ACC112 (cell line): ENCODE measurements at regions not wholly inside any gene's neighbourhood (a gene's known extent, or its start where the extent isn't known, plus 50 kb on each side); places are given as distances from the start of the nearest gene placed in this dataset.

ENCODE experiments used
- H2AFZ ChIP-seq: fragments of 200-600 bp; sonication (generic); one replicate; pipeline ENCODE4 v1.6.0; 2017; ENCODE audit warnings: antibody characterized with exemption, low read length; ENCODE audit not compliant: unreplicated experiment
- H3K27ac ChIP-seq: fragments of 200-600 bp; sonication (generic); 2 replicates; pipeline ENCODE4 v1.5.1; 2014; ENCODE audit warnings: low read depth, mild to moderate bottlenecking, antibody characterized with exemption, low read length, moderate library complexity
- H3K27me3 ChIP-seq: fragments of 200-600 bp; sonication (generic); 2 replicates; pipeline ENCODE4 v1.6.1; 2014; ENCODE audit warnings: mild to moderate bottlenecking, antibody characterized with exemption, low read length, moderate library complexity, mixed read lengths; ENCODE audit not compliant: insufficient read depth
- H3K36me3 ChIP-seq: fragments of 200-600 bp; sonication (generic); 2 replicates; pipeline ENCODE4 v1.6.1; 2016; ENCODE audit warnings: mild to moderate bottlenecking, antibody characterized with exemption, low read length, moderate library complexity, mixed read lengths; ENCODE audit not compliant: insufficient read depth
- H3K4me1 ChIP-seq: fragments of 200-600 bp; sonication (generic); one replicate; pipeline ENCODE4 v1.6.1; 2016; ENCODE audit warnings: low read length, mixed read lengths; ENCODE audit not compliant: insufficient read depth, unreplicated experiment, control insufficient read depth
- H3K4me3 ChIP-seq: fragments of 200-600 bp; sonication (generic); 2 replicates; pipeline ENCODE4 v1.5.1; 2014; ENCODE audit warnings: mild to moderate bottlenecking, low read depth, low read length
- H3K79me2 ChIP-seq: fragments of 200-600 bp; sonication (generic); one replicate; pipeline ENCODE4 v1.6.0; 2016; ENCODE audit warnings: low read length; ENCODE audit not compliant: control insufficient read depth, unreplicated experiment, insufficient read depth

DNA sequence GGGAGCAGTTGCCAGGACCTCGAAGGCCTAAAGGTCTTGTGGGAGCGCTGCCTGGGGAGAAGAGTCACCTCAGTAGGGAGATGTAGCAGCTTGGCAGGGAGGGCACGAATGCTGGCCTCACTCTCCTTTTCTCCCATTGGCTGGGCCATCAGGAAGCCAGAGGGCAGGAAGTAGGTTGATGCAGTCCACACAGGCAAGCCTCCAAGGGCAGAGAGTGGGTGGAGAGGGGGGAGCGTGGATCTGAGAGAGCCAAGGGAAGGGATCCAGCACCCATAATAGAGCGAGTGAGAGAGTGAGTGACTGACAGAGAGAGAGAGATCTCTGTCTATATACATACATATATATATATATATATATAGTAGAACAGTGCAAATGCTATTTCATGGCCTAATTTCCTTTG, 215.3 kb upstream of the LRFN2 start:
- Histone ChIP-seq H2AFZ (no peak overlapping the region), H3K79me2 (no peaks in the 10 kb centered on the region), H3K4me3 (no peak overlapping the region), H3K27me3 (no peaks in the 10 kb centered on the region), H3K4me1 (no peaks in the 10 kb centered on the region), H3K27ac (no peak overlapping the region), H3K36me3 (no peaks in the 10 kb centered on the region)

DNA sequence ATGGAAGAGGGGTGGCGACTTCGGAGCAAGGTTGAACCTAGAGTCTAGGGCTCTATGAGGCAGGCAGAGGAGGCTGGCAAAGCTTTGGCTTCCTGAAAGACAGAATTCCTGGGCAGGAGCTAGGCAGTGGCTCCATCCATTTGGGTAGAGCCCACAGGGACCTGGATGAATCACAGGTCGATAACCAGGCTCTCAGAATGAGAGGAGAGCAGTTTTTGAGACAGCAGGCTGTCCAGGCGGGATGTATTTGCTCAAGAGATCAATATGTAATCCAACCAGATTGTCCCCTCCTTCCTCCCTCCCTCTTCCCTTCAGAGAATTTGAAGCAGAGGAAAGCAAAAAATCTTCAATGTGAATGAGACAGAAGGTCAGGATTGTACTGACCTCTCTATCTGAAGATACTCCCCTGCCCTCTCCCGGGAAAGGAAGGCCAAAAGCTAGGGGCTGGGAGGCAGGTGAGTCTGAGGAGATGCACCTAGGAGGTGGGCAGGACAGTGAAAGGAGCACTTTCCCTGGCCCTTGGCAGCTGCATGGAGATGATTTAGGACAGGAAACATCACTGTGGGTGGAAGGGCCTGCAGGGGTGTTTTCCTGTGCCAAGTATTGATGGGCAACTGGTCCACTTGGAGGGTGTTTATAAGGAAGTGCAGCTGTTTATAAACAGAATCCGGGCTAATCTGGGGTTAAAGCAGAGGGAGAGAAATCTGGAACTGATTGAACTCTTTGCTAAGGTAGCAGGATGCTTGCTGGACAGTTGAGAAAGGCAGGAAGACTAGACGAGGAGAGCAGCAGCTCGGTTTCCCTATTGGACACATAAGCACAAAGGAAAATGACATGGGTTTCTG, 212.4 kb upstream of the LRFN2 start:
- H3K27ac ChIP-seq = no peak overlapping the region
- no peaks in the 10 kb centered on the region for H3K79me2 ChIP-seq
- H3K36me3 ChIP-seq = no peaks in the 10 kb centered on the region
- no peaks in the 10 kb centered on the region for H3K27me3 ChIP-seq
- no peaks in the 10 kb centered on the region for H3K4me1 ChIP-seq
- no peak overlapping the region for H2AFZ ChIP-seq
- H3K4me3 ChIP-seq = no peak overlapping the region

DNA sequence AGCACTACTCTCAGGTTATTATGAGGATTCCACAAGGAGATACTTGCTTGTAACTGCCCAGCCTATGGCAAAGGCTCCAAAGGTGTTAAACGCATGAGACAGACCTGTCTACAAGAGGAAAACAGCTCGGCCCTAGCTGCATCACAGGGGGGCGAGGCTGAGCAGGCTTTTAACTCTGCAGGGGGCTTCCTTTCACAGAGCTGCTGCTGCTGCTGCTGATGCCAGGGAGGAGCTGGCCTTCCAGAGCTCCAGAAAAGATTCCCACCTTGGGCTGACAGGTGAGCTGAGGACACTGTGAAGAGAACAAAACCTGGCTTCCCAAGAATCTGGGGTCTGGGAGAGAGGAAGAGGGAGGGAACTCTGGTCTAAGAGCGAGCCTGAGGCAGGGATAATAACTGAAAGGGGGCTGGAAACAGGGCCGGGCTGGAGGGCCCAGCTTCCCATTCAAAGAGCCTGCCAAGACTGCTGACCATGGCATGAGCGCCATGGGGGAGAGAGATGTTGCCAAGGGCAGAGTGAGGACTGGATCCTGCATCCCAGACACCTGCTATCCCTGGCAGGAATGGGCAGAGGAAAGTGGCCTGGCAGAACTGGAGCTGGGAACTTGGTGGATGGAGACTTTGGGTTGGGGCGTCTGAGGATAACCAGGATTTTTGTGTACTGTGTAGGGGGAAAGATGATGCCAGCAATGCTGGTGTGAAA, 211.1 kb upstream of the LRFN2 start:
- Histone ChIP-seq H3K4me1 (no peaks in the 10 kb centered on the region), H3K79me2 (no peaks in the 10 kb centered on the region), H3K27ac (no peak overlapping the region), H3K36me3 (no peaks in the 10 kb centered on the region), H2AFZ (no peak overlapping the region), H3K4me3 (no peak overlapping the region), H3K27me3 (no peaks in the 10 kb centered on the region)

DNA sequence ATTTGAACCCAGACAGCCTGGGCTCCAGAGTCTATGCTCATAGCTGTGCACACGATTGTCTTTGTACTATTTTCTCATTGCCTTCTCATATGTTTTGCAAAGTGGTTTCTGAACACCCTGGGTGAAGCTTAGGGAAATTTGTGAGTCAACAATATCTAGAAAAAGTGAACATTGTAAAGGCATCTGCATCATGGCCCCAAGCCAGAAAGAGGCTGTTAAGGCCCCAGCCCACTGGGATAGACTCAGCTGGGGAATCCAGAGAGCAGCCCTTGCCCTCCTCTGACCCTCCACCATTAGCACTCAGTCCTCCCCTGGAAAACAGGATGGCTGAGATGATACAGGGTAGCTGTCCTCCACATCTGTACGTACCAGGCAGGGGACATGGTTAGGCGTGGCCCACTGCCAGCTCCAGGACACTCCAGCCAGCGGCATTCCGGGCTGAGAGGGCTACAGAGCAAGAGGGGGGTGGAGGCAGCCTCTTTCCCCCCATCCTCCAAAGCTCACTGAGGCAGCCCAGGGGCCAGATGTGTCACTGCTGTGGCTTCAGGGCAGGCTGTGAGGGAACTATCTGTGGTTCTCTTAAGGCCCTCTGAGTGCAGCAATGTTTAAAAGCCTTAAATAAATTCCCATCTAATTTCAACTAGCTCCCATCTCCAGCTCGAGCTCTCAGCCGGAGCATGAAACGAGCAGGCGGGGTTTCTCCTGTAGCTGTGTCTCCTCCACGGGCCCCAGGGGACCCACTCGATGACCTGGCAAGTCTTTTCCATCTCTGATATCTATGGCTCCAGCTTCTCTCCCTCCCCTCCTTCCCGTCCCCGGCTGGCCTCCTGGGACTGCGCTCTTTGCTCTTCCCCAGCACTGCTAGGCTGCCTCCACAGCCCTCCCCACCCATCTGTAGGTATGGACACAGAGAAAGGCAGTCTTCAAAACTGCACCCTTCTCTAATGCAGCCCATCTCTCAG, 209.4 kb upstream of the LRFN2 start:
- Histone ChIP-seq H2AFZ (no peak overlapping the region), H3K79me2 (no peaks in the 10 kb centered on the region), H3K27me3 (no peaks in the 10 kb centered on the region; the same call in 1 of the 2 replicates), H3K27ac (no peak overlapping the region), H3K4me1 (no peaks in the 10 kb centered on the region), H3K4me3 (no peak overlapping the region), H3K36me3 (no peaks in the 10 kb centered on the region)

- no peaks in the 10 kb centered on the region for H3K4me1 ChIP-seq
These were observed 207.4 kb upstream of the LRFN2 start for GRCh38 chr6:40794586-40794985.

GRCh38 chr6:40792183-40792582, 205.0 kb upstream of the LRFN2 start:
- H3K4me3 ChIP-seq = no peak overlapping the region
- H3K79me2 ChIP-seq = no peaks in the 10 kb centered on the region
- H3K36me3 ChIP-seq = no peaks in the 10 kb centered on the region
- no peak overlapping the region for H3K27ac ChIP-seq
- no peaks in the 10 kb centered on the region for H3K4me1 ChIP-seq
- H3K27me3 ChIP-seq = no peaks in the 10 kb centered on the region; the same call in 1 of the 2 replicates
- H2AFZ ChIP-seq = no peak overlapping the region

More at GRCh38 chr6:40794586-40794985, 207.4 kb upstream of the LRFN2 start:
- Histone ChIP-seq H3K4me3 (no peak overlapping the region), H3K27ac (no peak overlapping the region), H3K79me2 (no peaks in the 10 kb centered on the region), H3K36me3 (no peaks in the 10 kb centered on the region), H3K27me3 (no peaks in the 10 kb centered on the region; the same call in 1 of the 2 replicates), H2AFZ (no peak overlapping the region)

DNA sequence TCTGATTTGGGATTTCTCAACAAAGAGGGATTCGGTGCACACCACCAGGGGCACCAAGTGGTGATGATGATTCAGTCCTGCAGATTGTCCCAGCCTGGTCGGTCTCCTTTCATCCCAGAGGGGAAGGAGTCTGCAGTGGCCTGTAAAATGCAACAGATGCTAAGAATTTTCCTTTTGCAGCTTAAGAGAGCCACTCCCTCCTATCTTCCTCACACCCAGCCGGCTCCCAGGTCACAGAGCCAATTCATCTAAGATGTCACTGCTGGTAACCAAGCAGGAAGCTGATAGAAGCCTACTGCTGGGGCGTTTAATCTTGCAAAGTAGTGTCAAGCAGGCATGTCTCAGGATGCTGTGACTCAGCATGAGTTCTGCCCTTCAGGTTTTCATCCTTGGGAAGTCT, 203.8 kb upstream of the LRFN2 start:
- Histone ChIP-seq H3K36me3 (no peaks in the 10 kb centered on the region), H2AFZ (no peak overlapping the region), H3K79me2 (no peaks in the 10 kb centered on the region), H3K4me1 (no peaks in the 10 kb centered on the region), H3K27ac (no peak overlapping the region), H3K27me3 (no peaks in the 10 kb centered on the region; the same call in 1 of the 2 replicates), H3K4me3 (no peak overlapping the region)

DNA sequence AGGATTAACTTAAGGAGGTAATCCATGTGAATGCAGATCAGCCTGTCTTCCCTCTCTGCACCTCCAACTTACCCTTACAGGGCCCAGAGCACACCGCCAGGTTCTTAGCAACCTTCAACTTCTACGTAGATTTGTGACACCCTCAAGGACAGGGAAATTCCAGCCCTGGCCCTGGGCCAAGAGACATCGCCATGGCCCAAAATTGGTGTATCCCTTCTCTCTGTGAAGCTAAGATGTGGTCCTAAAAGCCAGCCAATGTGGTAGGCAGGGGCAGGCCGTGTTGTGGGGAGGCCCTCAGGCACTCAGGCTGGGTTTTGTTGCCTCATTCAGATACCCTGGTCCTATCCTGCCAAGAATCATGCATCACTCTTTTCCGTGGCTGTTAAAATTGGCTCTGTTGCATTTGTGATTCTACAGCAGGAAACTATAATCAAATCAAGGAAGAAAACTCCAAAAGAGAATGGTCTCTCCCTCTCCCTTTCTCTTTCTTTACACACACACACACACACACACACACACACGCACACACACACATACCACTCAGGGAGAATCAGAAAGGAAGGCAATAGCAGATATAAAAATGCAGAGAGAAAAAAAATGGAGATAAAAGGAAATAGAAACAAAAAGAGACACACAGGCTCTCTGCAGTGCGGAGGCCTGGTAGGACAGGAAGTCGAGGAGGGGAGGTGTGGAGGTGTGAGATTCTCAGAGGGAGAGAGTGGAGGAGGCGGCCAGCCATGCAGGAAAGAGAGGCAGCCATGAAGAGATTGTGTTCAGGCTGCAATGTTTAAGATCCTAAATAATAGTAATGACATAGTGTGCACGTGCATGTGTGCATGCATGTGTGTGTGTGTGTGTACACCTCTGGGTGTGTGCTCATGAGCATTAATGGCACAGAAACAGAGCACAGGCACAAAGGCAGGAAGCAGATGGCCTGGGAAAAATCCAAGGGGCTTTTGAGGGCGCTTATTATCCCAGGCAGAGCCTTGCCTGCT, 201.8 kb upstream of the LRFN2 start:
- H3K27me3 ChIP-seq = no peaks in the 10 kb centered on the region; the same call in 1 of the 2 replicates
- no peaks in the 10 kb centered on the region for H3K36me3 ChIP-seq
- no peaks in the 10 kb centered on the region for H3K79me2 ChIP-seq
- no peak overlapping the region for H3K4me3 ChIP-seq
- H3K27ac ChIP-seq = no peak overlapping the region
- no peak overlapping the region for H2AFZ ChIP-seq
- H3K4me1 ChIP-seq = no peaks in the 10 kb centered on the region

- Histone ChIP-seq H3K27ac (no peak overlapping the region), H2AFZ (no peak overlapping the region), H3K4me1 (peaks cover 5% of the 10 kb centered on the region), H3K27me3 (no peaks in the 10 kb centered on the region), H3K79me2 (no peaks in the 10 kb centered on the region), H3K36me3 (no peaks in the 10 kb centered on the region), H3K4me3 (no peak overlapping the region)
These were observed 195.2 kb upstream of the LRFN2 start for GRCh38 chr6:40782355-40782754.
